Inflammatory macrophage treated with lipopolysaccharide for 4 hours (primary cell): ENCODE measurements at regions not wholly inside any gene's neighbourhood (a gene's known extent, or its start where the extent isn't known, plus 50 kb on each side); places are given as distances from the start of the nearest gene placed in this dataset.
"Not testable (repeated sequence)": the region's sequence is repeated elsewhere in the genome, so short reads cannot be mapped to it uniquely, and the experiment has no call there.

ENCODE experiments used
- DNase-seq: peaks from one replicate; pipeline ENCODE4 v3.0.0-alpha.2; 2020

DNA sequence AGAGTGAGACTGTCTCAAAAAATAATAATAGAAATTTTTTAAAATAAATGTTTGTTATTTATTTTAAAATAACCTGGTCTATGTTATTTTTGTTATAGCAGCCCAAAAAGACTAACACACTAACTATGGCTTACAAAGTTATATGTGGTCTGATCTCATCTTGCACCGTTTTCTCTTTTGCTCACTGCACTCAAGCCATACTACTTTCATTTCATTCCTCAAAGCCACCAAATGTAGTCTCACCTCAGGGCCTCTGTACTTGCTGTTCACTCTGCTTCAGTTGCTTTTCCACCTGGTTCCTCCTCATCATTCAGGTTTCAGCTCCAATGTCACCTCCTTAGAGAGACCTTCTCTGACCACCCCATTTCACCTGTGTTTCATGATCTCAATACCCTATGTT is 55.2 kb upstream of the MDM1 start:
- no peak for DNase-seq

DNA sequence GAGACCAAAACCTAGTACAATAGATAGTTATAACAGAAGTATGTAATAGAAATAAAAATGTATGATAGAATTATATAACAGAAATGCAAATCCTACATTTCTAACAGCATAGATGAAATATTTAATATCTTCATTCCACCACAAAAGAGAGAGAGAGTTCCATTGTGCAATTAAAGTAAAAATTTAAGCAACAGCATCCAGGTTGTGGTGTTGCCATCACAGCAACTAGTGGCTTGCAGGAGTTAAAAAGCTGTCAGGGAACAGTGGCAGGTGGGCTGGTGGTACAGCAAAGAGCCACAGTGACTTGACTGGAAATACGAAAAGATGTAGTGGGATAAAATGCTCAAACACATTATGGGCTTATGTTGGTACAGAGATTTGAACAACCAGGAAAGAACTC is 57.1 kb upstream of the MDM1 start:
- DNase-seq = no peak

DNA sequence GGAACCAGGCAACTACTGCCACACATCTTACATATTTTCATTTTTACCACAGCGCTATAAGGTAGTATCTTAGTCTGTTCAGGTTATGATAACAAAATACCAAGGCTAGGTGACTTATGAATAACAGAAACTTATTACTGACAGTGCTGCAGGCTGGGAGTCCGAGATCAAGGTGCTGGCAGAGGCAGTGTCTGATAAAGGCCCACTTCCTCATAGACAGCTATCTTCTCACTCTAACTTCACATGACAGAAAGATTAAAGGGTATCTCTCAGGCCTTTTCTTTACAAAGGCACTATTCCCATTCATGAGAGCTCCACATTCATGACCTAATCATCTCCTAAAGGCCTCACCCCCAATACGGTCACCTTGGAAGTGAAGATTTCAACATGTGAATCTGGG is 59.8 kb upstream of the MDM1 start:
- DNase-seq = no peak

- DNase-seq = no peak
Measured at GRCh38 chr12:68392376-68392775, 60.2 kb upstream of the MDM1 start.

DNA sequence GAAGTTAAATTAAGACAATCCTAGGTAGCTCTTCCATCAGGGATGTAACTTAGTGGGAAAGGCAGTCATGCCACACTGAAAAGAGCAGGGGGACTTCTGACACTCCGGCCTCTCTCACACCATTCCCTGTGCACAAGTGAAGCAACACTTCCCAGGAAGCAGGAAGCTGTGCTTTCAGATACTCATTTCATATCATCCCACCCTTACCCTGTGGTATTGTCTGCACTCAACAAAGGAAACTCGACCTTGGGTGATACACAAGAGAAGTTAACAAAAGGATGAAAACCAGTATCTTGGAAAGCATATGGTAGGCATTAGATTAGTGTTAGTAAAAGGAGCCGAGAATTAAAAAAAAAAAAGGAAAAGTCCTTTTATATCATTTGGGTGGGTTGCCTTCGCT is 61.3 kb upstream of the MDM1 start:
- DNase-seq = no peak

DNA sequence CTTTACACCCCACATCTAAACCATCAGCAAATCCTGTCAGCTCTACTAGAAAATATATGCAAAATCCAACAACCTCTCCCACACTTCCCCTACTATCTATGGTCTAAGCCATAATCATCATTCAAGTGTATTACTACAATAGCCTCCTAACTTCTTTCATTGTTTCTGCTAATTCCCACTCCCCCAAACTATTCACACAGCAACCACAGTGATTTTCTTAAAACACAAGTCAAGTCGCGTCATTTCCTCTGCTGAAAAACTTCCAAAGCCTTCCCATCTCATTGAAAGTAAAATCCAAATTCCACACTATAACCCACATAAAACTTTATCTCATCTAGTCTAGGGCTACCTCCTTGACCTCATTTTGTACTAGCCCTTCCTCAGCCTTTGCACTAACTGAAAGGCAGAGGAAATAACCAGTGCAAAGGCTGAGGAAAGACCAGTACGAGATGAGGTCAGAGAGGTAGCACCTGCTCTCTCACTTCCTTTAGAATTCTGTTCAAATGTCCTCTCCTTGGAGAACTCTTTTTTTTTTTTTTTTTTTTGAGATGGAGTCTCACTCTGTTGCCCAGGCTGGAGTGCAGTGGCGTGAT is 65.5 kb upstream of the MDM1 start:
- no peak for DNase-seq

- DNase-seq = not testable (repeated sequence)
Measured at GRCh38 chr12:68398689-68399088, 66.5 kb upstream of the MDM1 start.

GRCh38 chr12:68400226-68400829 is 68.2 kb upstream of the MDM1 start:
- DNase-seq = no peak

GRCh38 chr12:68402422-68402821 is 70.3 kb upstream of the MDM1 start:
- DNase-seq = no peak

DNA sequence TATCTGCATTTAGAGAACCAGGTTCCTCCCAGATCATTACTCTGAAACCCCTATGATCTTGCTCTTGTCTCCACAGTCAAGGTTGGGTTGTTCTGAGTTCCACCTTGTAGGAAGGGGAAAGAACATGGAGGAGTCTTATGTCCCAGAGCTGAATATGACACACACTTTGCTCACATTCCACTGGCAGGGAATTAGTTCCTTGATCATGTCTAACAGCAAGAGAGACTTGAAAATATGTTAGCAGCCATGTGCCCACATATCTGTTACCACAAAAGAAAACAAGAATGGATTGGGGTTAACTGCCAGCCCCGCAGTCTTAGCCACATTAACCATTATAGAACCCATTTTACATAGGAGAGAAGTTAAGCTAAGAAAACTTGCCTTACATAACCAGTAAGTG is 71.1 kb upstream of the MDM1 start:
- DNase-seq = no peak

DNA sequence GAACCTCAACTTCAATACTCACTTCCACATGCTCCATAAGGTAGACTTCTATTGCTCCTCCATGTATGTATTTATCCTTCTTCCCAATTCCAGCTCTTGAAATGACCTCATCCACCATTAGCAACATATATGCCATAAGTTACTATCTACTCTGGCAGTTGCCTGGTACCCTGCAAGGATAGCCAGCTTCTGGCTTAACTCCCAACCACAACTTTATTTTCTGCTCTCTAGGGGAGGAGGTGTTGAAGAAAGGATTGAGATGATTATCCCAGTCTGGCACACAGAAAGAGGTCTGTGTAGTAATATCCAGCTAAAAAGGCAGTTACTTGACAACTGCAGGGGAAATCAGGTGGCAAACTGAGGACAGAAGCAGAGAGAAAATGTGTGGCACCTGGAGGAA is 71.5 kb upstream of the MDM1 start:
- DNase-seq = no peak

- peak; percentile 47 for DNase-seq
Measured at GRCh38 chr12:68405343-68405781, 73.2 kb upstream of the MDM1 start.

DNA sequence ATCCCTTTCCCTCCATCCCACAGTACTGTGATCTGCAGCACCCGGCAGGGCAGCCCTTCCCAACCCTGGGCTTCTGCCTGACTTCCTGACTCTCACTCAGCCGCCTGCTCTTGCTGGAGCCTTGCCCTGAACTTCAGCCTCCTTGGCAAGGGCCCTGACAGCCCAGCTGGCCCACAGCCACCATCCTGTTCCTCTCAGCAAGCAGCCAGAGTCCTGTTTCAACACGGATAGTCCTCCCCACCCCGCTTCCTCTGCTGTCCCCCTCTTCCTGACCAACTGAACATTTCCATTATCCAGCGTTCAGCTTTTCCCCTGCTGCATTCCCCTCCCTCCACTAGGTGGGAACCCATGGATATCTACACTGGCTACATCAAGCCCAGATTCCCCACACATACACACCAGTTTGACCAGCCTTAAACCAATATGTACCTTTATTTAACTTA is 74.0 kb upstream of the MDM1 start:
- peak; percentile 57 for DNase-seq

DNA sequence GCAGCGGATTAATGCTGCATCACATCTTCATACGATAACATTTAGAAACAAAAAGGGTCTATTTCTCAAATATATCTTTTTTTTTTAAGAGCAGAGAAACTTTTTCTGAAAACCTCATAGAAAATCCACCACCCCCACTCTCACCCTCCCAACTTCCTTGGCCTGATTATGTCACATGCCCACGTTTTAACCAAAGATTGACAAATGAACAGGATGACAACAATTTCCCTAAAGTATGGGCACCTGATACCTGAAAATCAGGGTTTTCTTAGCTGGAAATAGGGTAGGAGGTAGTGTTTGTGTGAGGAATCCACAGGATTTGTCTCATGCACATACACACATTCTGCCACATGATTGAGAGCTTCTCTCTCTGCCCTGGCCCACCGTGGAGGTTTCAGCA is 74.7 kb upstream of the MDM1 start:
- DNase-seq = no peak

DNA sequence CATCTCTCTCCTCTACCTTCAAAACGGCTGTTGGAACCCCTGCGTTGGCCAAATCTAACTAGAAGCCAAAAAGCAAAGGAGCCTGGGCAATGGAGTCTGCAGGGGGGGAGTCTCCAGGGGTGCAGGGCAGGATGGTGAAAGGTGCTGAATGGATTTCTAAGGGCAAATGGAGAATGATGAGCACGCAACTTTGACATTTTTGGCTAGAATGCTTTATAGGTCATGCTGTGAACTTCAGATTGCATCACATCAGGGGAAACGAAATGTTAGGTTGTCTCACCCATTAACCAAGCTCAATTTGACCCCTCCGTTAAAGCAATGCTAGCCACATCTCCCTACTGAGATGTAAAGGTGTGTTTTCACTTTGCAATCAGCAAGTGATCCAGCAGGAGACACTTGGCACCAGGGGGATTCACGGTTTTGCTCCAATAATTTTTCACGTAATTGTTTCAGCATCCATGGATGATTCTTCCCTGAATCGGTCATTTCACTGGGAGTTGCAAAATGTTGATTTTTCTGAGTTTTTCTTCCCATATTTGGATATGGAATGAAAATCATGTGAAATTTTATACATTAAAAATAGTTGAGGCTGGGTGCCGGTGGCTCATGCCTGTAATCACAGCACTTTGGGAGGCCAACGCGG is 78.0 kb upstream of the MDM1 start:
- no peak for DNase-seq

GRCh38 chr12:68411371-68411770 is 79.2 kb upstream of the MDM1 start:
- no peak for DNase-seq

GRCh38 chr12:68414988-68415387 is 82.8 kb upstream of the MDM1 start:
- DNase-seq = no peak

- DNase-seq = no peak
Measured at GRCh38 chr12:68416350-68416749, 84.2 kb upstream of the MDM1 start.

DNA sequence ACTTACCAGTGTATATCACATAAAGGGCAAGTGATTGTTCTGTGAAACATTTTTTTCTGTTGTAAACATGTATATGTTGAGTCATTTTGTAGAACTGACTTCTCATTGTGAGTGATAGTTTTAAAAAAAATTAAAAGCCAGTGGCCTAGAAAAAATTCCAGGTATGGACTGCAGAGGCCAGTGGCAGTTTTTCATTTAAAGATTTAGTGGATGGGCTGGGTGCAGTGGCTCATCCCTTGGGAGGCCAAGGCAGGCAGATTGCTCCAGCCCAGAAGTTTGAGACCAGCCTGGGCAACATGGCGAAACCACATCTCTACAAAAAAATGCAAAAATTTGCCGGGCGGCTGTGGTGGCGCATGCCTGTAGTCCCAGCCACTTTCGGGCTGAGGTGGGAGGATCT is 84.7 kb upstream of the MDM1 start:
- no peak for DNase-seq

DNA sequence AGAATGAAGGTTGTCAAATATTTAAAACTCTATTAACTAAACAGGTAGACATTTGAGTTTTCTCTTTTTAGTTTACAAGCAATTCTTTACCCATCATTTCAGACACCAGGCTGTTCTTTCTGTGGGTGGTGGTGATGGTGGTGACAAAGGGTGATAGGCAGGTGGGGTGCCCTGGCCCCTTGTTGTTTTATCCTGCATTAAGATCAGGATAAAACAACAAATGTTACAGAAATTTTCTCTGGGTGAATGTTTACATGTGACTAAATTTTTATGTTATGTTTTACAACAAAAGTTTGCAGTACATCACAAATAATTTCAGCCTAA is 85.9 kb upstream of the MDM1 start:
- no peak for DNase-seq

- DNase-seq = no peak
Measured at GRCh38 chr12:68420225-68421010, 88.3 kb upstream of the MDM1 start.

DNA sequence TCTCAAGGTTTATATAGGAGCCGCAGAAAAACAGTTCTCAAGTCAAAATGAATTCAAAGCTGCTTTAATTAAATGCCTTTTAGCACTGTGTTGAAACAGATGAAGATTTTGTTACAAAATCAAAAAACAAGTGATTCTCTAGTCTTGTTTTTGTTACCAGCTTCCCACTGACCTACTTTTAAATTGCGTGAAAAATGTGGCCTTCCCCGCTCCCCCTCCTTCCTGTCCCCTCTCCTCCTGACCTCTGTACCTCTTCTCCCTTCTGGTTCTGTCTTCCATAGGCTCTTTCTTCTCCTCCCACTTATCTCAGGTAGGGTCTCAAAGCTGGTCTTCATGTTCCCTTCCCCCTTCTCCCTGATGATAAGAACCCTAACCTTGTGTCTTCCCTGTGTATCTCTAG is 90.0 kb upstream of the MDM1 start:
- no peak for DNase-seq

GRCh38 chr12:68422956-68423574 is 90.9 kb upstream of the MDM1 start:
- no peak for DNase-seq

DNA sequence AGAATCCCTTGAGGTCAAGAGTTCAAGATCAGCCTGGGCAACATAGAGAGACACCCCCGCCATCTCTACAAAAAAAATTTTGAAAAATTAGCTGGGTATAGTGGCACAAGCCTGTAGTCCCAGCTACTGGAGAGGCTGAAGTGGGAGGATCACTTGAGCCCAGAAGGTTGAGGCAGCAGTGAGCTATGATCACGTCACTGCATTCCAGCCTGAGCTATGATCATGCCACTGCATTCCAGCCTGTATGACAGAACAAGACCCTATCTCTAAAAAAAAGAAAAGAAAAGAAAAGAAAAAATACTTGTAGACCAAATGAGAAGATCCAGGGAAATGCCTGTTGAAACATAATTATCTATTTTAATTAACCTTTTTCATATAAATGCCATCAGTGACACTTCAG is 93.8 kb upstream of the MDM1 start:
- DNase-seq = no peak
